Caco-2 (cell line): ENCODE measurements at regions not wholly inside any gene's neighbourhood (a gene's known extent, or its start where the extent isn't known, plus 50 kb on each side); places are given as distances from the start of the nearest gene placed in this dataset.
"Not testable (repeated sequence)": the region's sequence is repeated elsewhere in the genome, so short reads cannot be mapped to it uniquely, and the experiment has no call there.

ENCODE experiments used
- BruUV-seq: library from RNA; stranded (reverse); fragments of 400-500 nt; replicated peaks from 2 replicates; lab custom pipeline; 2021; lab: Mats Ljungman, UMichigan
- CTCF ChIA-PET: fragments of 300-600 bp; sonication (Branson Sonifier 250); formaldehyde crosslinking; loops from one replicate; lab custom pipeline; 2022; ENCODE audit warnings: antibody characterized with exemption; lab: Charles Lee
- POLR2A ChIA-PET: fragments of 300-600 bp; sonication (Branson Sonifier 250); formaldehyde crosslinking; loops from one replicate; lab custom pipeline; 2022; ENCODE audit warnings: antibody characterized with exemption; lab: Charles Lee
- DNase-seq, 2 experiments: peaks; one replicate each; pipeline versions ENCODE4 v3.0.0 to v3.0.0-alpha.2; 2020 to 2022
- H3K27me3 ChIP-seq: replicated peaks from 2 replicates; pipeline ENCODE4 v1.6.0; 2011; ENCODE audit warnings: low read length; ENCODE audit not compliant: control insufficient read depth, insufficient read depth
- H3K36me3 ChIP-seq: 2 replicates; pipeline ENCODE4 v1.5.1; 2011; ENCODE audit warnings: low read length; ENCODE audit not compliant: control insufficient read depth, insufficient read depth
- H3K4me1 ChIP-seq: fragments of 250-450 bp; sonication (Bioruptor Pico); 2 replicates; pipeline ENCODE4 v1.5.1; 2020; ENCODE audit warnings: mild to moderate bottlenecking
- H3K4me3 ChIP-seq: 2 replicates; pipeline ENCODE4 v1.5.1; 2011; ENCODE audit warnings: low read depth, mild to moderate bottlenecking, control low read depth, low read length
- H3K9me3 ChIP-seq: fragments of 250-450 bp; sonication (Bioruptor Pico); 2 replicates; pipeline ENCODE4 v1.5.1; 2020; ENCODE audit warnings: mild to moderate bottlenecking, moderate library complexity
- H3K27ac Mint-ChIP-seq: one replicate; pipeline ENCODE4 v1.8.0; 2022; ENCODE audit warnings: mixed read lengths; ENCODE audit not compliant: unreplicated experiment
- H3K27me3 Mint-ChIP-seq: one replicate; pipeline ENCODE4 v1.8.0; 2022; ENCODE audit warnings: mixed read lengths; ENCODE audit not compliant: insufficient read depth, unreplicated experiment
- H3K36me3 Mint-ChIP-seq: one replicate; pipeline ENCODE4 v1.8.0; 2022; ENCODE audit warnings: mild to moderate bottlenecking, mixed read lengths; ENCODE audit not compliant: insufficient read depth, unreplicated experiment
- H3K4me1 Mint-ChIP-seq: one replicate; pipeline ENCODE4 v1.8.0; 2022; ENCODE audit warnings: low read depth, mixed read lengths; ENCODE audit not compliant: unreplicated experiment
- H3K4me3 Mint-ChIP-seq: one replicate; pipeline ENCODE4 v1.8.0; 2022; ENCODE audit warnings: mild to moderate bottlenecking, moderate library complexity, mixed read lengths; ENCODE audit not compliant: unreplicated experiment
- H3K9me3 Mint-ChIP-seq: one replicate; pipeline ENCODE4 v1.8.0; 2022; ENCODE audit warnings: mixed read lengths; ENCODE audit not compliant: unreplicated experiment
- CTCF ChIP-seq, 2 experiments: fragments of 200-600 bp in 1 of 2; IDR thresholded peaks; 1 replicate in 1 of 2; 2 replicates in 1 of 2; pipeline versions ENCODE4 v1.5.1 to v1.8.0; 2011 to 2022; ENCODE audit warnings: antibody characterized with exemption in 1 of 2, control low read depth in 1 of 2, inconsistent platforms in 1 of 2, low read depth in 1 of 2, low read length in 1 of 2, mild to moderate bottlenecking in 1 of 2, moderate library complexity in 1 of 2; ENCODE audit not compliant: insufficient read depth in 1 of 2, severe bottlenecking in 1 of 2, unreplicated experiment in 1 of 2
- intact Hi-C: fragments of 100-400 bp; cut with micrococcal nuclease; formaldehyde crosslinking; loops from one replicate; pipeline ENCODE4 v1.10.0; 2022; ENCODE audit not compliant: unreplicated experiment

- Histone ChIP-seq H3K27me3 (no peaks in the 10 kb centered on the region), H3K4me1 (peaks cover 7% of the 10 kb centered on the region; the same call in 1 of the 2 replicates), H3K36me3 (no peaks in the 10 kb centered on the region), H3K9me3 (no peaks in the 10 kb centered on the region), H3K4me3 (no peak overlapping the region)
- no peak for TF ChIP-seq CTCF (IDR thresholded peaks at IDR 0.05; ENCODE audit: insufficient read depth in 1 of 2, low read depth in 1 of 2, low read length in 1 of 2, severe bottlenecking in 1 of 2, unreplicated experiment in 1 of 2)
- H3K27me3 Mint-ChIP-seq, result no peaks in the 10 kb centered on the region
- POLR2A ChIA-PET, result no interaction called here
- CTCF ChIA-PET, result no interaction called here
- DNase-seq, result no peak
- H3K4me3 Mint-ChIP-seq, result no peak overlapping the region
- H3K36me3 Mint-ChIP-seq, result peaks cover 4% of the 10 kb centered on the region
- BruUV-seq, result no TSS peak
- H3K9me3 Mint-ChIP-seq, result peaks cover 16% of the 10 kb centered on the region
- H3K27ac Mint-ChIP-seq, result no peak overlapping the region
- intact Hi-C loops, result no loop called here
- H3K4me1 Mint-ChIP-seq, result peaks cover 8% of the 10 kb centered on the region
These were observed 191.2 kb upstream of the PROX1 start for GRCh38 chr1:213796525-213796924.

GRCh38 chr1:213808288-213808687 lies 179.5 kb upstream of the PROX1 start:
- H3K36me3 Mint-ChIP-seq, H3K4me3 Mint-ChIP-seq, H3K4me3 ChIP-seq, H3K4me1 ChIP-seq, H3K4me1 Mint-ChIP-seq, H3K36me3 ChIP-seq, BruUV-seq, intact Hi-C loops, POLR2A ChIA-PET, DNase-seq, H3K27me3 ChIP-seq, H3K9me3 Mint-ChIP-seq, H3K27ac Mint-ChIP-seq, CTCF ChIA-PET, H3K9me3 ChIP-seq, H3K27me3 Mint-ChIP-seq: not testable (repeated sequence)

- Mint-ChIP-seq H3K27ac (no peak overlapping the region), H3K9me3 (no peaks in the 10 kb centered on the region), H3K36me3 (no peaks in the 10 kb centered on the region), H3K4me1 (no peaks in the 10 kb centered on the region), H3K4me3 (no peak overlapping the region), H3K27me3 (no peaks in the 10 kb centered on the region)
- TF ChIP-seq CTCF (IDR thresholded peaks at IDR 0.05; ENCODE audit: insufficient read depth in 1 of 2, low read depth in 1 of 2, low read length in 1 of 2, severe bottlenecking in 1 of 2, unreplicated experiment in 1 of 2), result no peak
- Histone ChIP-seq H3K27me3 (no peaks in the 10 kb centered on the region), H3K36me3 (no peaks in the 10 kb centered on the region), H3K4me3 (no peak overlapping the region), H3K4me1 (no peaks in the 10 kb centered on the region), H3K9me3 (no peaks in the 10 kb centered on the region)
- ChIA-PET CTCF (no interaction called here), POLR2A (no interaction called here)
- intact Hi-C loops, result no loop called here
- no peak for DNase-seq
- BruUV-seq, result no TSS peak
These were observed 170.6 kb upstream of the PROX1 start for GRCh38 chr1:213817156-213817555.
